GM12873 (cell line): ENCODE measurements at regions not wholly inside any gene's neighbourhood (a gene's known extent, or its start where the extent isn't known, plus 50 kb on each side); places are given as distances from the start of the nearest gene placed in this dataset.

Experiments used
- CTCF ChIP-seq: IDR thresholded peaks from 2 replicates; pipeline ENCODE4 v1.5.1; 2012; ENCODE audit warnings: low read depth, mild to moderate bottlenecking, moderate library complexity, low read length, control low read depth; ENCODE audit not compliant: insufficient read depth; ENCODE audit errors: missing control alignments

GRCh38 chr18:27349284-27349882, 164.3 kb upstream of the CHST9 start:
- TF ChIP-seq CTCF, result no peak

DNA sequence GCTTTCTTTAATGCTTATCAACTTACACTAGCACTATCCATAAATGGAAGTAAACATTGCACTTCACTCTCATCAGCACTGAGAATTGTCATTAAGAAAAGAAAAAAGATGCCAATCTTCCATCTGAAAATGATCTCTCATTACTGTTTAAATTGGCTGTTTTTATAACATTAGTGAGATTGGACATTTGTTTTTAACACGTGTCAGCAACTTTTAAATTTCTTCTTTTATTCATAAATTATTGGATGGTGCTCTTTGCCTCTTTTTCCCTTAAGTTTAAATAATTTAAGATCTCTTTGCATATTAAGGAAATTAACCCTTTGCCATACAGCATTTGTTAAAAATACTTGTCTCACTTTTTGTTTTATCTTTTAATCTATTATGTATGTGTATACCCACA, 146.5 kb upstream of the CHST9 start:
- TF ChIP-seq CTCF, result no peak

DNA sequence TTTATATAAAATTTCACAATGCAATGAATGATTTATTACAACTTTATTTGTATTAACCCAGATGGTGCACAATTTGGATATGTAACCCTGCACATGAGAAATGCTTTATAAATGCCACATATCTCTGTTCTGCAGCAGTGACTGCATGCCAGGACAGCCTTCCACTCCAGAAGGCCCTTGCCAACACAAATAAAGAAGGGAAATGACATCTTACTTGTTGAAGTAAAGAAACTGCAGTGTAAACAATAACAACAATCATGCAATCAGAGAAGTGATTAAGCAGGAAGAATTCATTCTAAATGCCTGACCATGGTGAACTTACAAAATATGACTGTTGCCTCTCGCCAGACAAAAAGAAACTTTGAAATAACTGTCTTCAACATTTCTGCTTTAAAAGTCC, 129.9 kb upstream of the CHST9 start:
- no peak for TF ChIP-seq CTCF

DNA sequence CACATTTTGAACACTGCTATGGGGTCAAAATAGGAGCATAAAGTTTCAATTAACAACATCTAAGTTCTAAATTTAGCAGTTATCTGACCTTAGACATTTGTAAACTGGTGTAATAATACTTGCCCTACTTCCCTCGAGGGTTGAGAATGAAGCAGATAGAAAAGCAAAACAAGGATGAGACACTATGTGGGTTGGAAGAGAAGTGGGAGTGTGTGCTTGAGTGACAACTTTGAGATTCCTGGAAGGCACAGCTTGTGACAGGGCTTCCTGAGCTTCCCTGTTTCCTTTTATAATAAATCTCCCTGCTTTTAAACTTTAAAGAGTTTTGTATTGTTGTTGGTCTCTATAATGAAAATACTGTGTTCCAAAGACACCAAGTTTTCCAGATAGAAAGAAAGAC, 128.6 kb upstream of the CHST9 start:
- no peak for TF ChIP-seq CTCF

DNA sequence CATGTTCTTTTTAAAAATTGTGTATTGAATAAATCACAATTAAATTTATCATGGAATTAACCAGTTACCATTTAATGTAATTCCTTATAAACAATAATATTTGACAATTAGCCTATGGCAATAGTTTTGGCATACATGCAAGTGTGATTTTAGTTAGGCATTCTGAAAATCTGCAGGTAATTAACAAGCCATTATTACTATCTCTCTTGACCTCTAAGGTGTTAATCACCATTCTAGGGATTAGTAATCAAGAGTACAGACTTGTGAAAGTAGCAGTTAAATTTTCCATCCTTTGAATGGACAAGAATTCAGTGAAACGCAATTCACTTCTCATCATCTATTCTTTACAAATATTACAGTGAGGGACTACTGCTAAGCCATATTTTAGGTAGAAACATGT, 127.7 kb upstream of the CHST9 start:
- TF ChIP-seq CTCF, result no peak

- TF ChIP-seq CTCF, result no peak
Observed at GRCh38 chr18:27312153-27312552, 127.0 kb upstream of the CHST9 start.

- no peak for TF ChIP-seq CTCF
Observed at GRCh38 chr18:27311114-27311513, 126.0 kb upstream of the CHST9 start.
